Limb (tissue), 2 donors: ENCODE measurements at regions not wholly inside any gene's neighbourhood (a gene's known extent, or its start where the extent isn't known, plus 50 kb on each side); places are given as distances from the start of the nearest gene placed in this dataset.
A peak's percentile ranks its signal among the peaks of the same experiment; 100 is the strongest.

Experiments
- DNase-seq, 2 donors: peaks; one replicate each; pipeline ENCODE4 v3.0.0-alpha.2; 2016; ENCODE audit errors: extremely low spot score in 2 of 2

DNA sequence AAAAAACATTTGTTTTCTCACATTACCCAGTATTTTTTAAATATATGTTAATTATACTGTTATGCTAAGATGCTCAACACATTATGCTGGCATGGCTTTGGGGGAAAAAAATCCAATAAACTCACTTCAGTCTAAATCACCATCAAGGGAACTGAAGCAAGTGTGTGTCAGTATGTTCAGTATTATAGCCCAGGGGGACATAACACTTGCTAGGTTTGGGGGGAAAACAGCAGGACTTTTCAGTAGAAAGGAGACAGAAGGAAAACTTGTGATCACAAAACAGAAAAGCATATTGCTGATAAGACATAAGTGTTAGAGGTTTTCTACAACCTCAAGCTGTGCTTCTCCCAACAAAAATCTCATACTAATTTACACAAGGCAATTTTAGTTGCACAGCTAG, 1759.9 kb upstream of the PCDH20 start:
- no peak for DNase-seq

GRCh38 chr13:63167699-63168337, 1752.2 kb upstream of the PCDH20 start:
- DNase-seq = peak in 1 of 2 donors; percentile 4

- DNase-seq = no peak
Measured at GRCh38 chr13:63166345-63166744, 1750.7 kb upstream of the PCDH20 start.

- DNase-seq = no peak
Measured at GRCh38 chr13:63163903-63164302, 1748.3 kb upstream of the PCDH20 start.

GRCh38 chr13:63161219-63161618, 1745.6 kb upstream of the PCDH20 start:
- DNase-seq = no peak

- DNase-seq = no peak
Measured at GRCh38 chr13:63156816-63157215, 1741.2 kb upstream of the PCDH20 start.

DNA sequence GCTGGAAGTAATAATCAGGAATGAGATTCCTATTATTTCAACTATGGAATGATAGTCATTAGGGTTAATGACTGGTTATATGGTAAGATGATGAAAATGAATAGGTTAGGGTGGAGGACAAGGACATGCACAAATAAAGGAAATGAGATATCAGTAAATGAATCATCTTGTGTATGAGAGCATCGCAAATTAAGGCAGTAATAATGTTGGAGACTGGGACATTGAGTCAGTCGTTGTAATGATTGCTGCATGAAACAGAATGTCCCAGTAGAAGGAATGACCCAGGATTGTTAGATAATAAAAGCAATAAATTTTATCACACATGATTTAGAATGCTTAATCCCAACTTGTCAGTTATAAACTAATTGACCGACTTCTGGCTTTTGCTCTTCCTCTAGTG, 1733.7 kb upstream of the PCDH20 start:
- DNase-seq = no peak

- DNase-seq = no peak
Measured at GRCh38 chr13:63139277-63139676, 1723.6 kb upstream of the PCDH20 start.

- no peak for DNase-seq
Measured at GRCh38 chr13:63129995-63130394, 1714.3 kb upstream of the PCDH20 start.

GRCh38 chr13:63128716-63129115, 1713.1 kb upstream of the PCDH20 start:
- DNase-seq = no peak

DNA sequence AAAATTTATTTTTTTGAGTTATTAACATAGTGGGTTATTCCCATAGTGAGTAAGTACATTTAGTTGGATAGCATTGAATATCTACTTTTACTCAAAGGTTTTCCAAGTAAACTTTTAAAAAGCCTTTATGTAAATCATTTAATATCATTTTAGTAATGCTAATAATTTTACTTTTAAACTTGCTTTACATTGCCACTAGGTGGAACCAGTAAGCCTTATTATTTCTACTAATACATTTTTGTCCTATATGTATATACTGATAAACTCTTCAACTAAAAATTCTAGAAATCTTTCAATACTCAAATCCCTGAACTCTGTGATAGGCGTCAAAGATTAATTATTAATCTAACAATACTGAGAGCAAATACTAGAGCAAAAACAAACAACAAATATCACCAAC, 1709.2 kb upstream of the PCDH20 start:
- peak in 1 of 2 donors; percentile 64 for DNase-seq

- DNase-seq = no peak
Measured at GRCh38 chr13:63120883-63121282, 1705.2 kb upstream of the PCDH20 start.

- DNase-seq = no peak
Measured at GRCh38 chr13:63117710-63118109, 1702.1 kb upstream of the PCDH20 start.

DNA sequence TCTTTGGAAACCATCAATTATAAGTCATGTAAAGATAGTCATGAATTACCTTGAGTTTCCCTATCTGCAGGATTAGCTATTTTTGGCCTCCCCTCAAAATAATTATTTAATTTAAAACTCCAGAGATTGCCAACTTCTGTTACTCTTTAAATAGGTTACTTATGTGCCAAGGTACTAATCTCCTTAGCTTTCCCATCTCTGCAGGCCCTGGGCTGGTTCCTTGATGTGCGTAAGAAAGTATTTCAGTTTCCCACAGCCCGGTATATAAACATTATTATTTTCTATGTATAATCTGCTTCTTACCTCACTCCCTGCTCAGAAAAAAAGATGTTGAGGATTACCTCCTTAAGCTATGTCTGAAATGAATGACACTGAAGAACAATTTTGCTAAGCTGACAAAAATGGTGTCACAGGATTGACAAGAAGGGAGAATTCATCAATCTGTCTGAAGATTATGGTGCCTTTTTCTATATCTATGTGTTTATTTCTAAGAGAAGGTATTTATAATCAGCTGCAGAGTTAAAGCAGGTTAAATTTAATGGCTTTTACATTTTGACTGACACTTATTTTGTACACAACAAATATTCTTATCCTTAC, 1697.2 kb upstream of the PCDH20 start:
- DNase-seq = no peak

DNA sequence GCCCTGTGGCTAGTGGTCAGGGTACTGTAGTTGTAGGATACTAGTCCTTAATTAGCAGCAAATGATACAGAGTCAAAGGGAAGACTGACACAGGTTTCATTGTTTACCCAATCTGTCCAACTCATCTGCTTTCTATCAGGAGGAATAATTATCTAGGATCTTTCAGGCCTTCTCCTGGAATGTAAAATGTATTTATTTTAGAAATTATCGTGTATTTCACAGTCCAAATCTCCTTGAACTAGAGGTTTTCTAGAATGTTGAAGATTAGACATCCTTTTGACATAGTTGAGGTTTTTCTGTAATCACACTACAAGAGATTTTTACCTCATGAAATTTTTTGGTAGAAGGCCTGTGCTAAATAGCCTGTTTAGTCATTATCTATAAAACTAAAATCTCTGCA, 1694.8 kb upstream of the PCDH20 start:
- no peak for DNase-seq

GRCh38 chr13:63107179-63107943, 1691.7 kb upstream of the PCDH20 start:
- DNase-seq = no peak

- no peak for DNase-seq
Measured at GRCh38 chr13:63094717-63095116, 1679.1 kb upstream of the PCDH20 start.

- DNase-seq = no peak
Measured at GRCh38 chr13:63093907-63094469, 1678.3 kb upstream of the PCDH20 start.

- no peak for DNase-seq
Measured at GRCh38 chr13:63092456-63092855, 1676.8 kb upstream of the PCDH20 start.

GRCh38 chr13:63090524-63090923, 1674.9 kb upstream of the PCDH20 start:
- no peak for DNase-seq

DNA sequence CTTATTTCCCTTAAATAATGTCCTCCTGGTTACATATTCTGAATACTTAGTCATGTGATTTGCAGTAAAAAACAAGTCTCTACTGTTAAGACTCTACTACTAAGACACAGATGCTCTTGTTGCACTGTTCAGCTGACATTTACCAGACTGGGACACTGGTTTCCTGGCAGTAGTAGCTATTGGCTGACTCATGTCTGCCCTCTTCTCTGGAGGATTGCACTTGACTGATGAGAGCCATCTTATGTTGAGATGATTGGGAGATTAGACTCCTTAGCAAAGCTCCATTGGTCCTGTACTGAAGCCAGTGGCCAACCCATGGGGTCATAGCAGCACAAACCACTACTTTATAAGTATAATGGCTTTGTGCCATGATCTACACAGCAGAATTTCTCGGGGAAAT, 1672.6 kb upstream of the PCDH20 start:
- no peak for DNase-seq

- no peak for DNase-seq
Measured at GRCh38 chr13:63086286-63086685, 1670.6 kb upstream of the PCDH20 start.
